GM18867 (cell line): ENCODE measurements at regions not wholly inside any gene's neighbourhood (a gene's known extent, or its start where the extent isn't known, plus 50 kb on each side); places are given as distances from the start of the nearest gene placed in this dataset.
A peak's percentile ranks its signal among the peaks of the same experiment; 100 is the strongest.
"Not testable (repeated sequence)": the region's sequence is repeated elsewhere in the genome, so short reads cannot be mapped to it uniquely, and the experiment has no call there.

ENCODE experiments used
- ATAC-seq: cut with Tn5 transposase; IDR thresholded peaks from one replicate; pipeline ENCODE4 v1.9.1; 2021; ENCODE audit warnings: mild to moderate bottlenecking, moderate library complexity; ENCODE audit not compliant: unreplicated experiment

- no peak for ATAC-seq
Measured at GRCh38 chr12:46671102-46671501, 154.7 kb downstream of the SLC38A4 start.

GRCh38 chr12:46670636-46671035, 155.2 kb downstream of the SLC38A4 start:
- ATAC-seq, result no peak

- ATAC-seq, result no peak
Measured at GRCh38 chr12:46669720-46670119, 156.1 kb downstream of the SLC38A4 start.

- ATAC-seq, result no peak
Measured at GRCh38 chr12:46667551-46667950, 158.2 kb downstream of the SLC38A4 start.

- ATAC-seq, result peak; percentile 78
Measured at GRCh38 chr12:46664761-46665287, 161.0 kb downstream of the SLC38A4 start.

- ATAC-seq, result no peak
Measured at GRCh38 chr12:46663318-46663717, 162.5 kb downstream of the SLC38A4 start.

GRCh38 chr12:46661110-46661845, 164.5 kb downstream of the SLC38A4 start:
- ATAC-seq, result peak; percentile 85

GRCh38 chr12:46660719-46661109, 165.1 kb downstream of the SLC38A4 start:
- ATAC-seq, result no peak

- ATAC-seq, result no peak
Measured at GRCh38 chr12:46660276-46660675, 165.5 kb downstream of the SLC38A4 start.

- no peak for ATAC-seq
Measured at GRCh38 chr12:46659824-46660223, 166.0 kb downstream of the SLC38A4 start.

- ATAC-seq, result no peak
Measured at GRCh38 chr12:46659032-46659650, 166.7 kb downstream of the SLC38A4 start.

GRCh38 chr12:46657453-46658411, 168.1 kb downstream of the SLC38A4 start:
- no peak for ATAC-seq

GRCh38 chr12:46655984-46656383, 169.8 kb downstream of the SLC38A4 start:
- not testable (repeated sequence) for ATAC-seq

- ATAC-seq, result no peak
Measured at GRCh38 chr12:46653311-46653710, 172.5 kb downstream of the SLC38A4 start.

GRCh38 chr12:46652692-46653091, 173.1 kb downstream of the SLC38A4 start:
- no peak for ATAC-seq

GRCh38 chr12:46650688-46651087, 175.1 kb downstream of the SLC38A4 start:
- no peak for ATAC-seq

GRCh38 chr12:46649433-46649832, 176.4 kb downstream of the SLC38A4 start:
- no peak for ATAC-seq

GRCh38 chr12:46647034-46647433, 178.8 kb downstream of the SLC38A4 start:
- no peak for ATAC-seq

GRCh38 chr12:46641649-46642048, 184.1 kb downstream of the SLC38A4 start:
- ATAC-seq, result not testable (repeated sequence)

- no peak for ATAC-seq
Measured at GRCh38 chr12:46635818-46636217, 190.0 kb downstream of the SLC38A4 start.
